Head of caudate nucleus (tissue), 42 donors: ENCODE measurements at regions not wholly inside any gene's neighbourhood (a gene's known extent, or its start where the extent isn't known, plus 50 kb on each side); places are given as distances from the start of the nearest gene placed in this dataset.
"Not testable (repeated sequence)": the region's sequence is repeated elsewhere in the genome, so short reads cannot be mapped to it uniquely, and the experiment has no call there.

Source experiments
- DNase-seq, 42 donors: peaks; one replicate each; pipeline versions ENCODE4 v3.0.0 to v3.0.0-alpha.2; 2020 to 2021; ENCODE audit warnings: mixed read lengths in 7 of 42
- intact Hi-C: fragments of 100-400 bp; cut with DNase I; formaldehyde crosslinking; loops from one replicate; pipeline ENCODE4 v1.15.0; 2022

GRCh38 chr5:72694856-72695255 lies 121.6 kb upstream of the TNPO1 start:
- no peak for DNase-seq
- intact Hi-C loops = no loop called here

GRCh38 chr5:72693546-72694205 lies 122.8 kb upstream of the TNPO1 start:
- intact Hi-C loops = no loop called here
- DNase-seq = no peak

GRCh38 chr5:72692651-72693442 lies 123.6 kb upstream of the TNPO1 start:
- no peak for DNase-seq
- intact Hi-C loops = no loop called here

GRCh38 chr5:72692231-72692637 lies 124.2 kb upstream of the TNPO1 start:
- DNase-seq = no peak
- intact Hi-C loops = no loop called here

GRCh38 chr5:72691751-72692150 lies 124.7 kb upstream of the TNPO1 start:
- no peak for DNase-seq
- intact Hi-C loops = no loop called here

- intact Hi-C loops = no loop called here
- no peak for DNase-seq
Measured at GRCh38 chr5:72688916-72689315, 127.5 kb upstream of the TNPO1 start.

GRCh38 chr5:72687288-72687687 lies 129.2 kb upstream of the TNPO1 start:
- DNase-seq = no peak
- intact Hi-C loops = no loop called here

GRCh38 chr5:72682561-72682960 lies 133.9 kb upstream of the TNPO1 start:
- DNase-seq = no peak
- intact Hi-C loops = no loop called here

GRCh38 chr5:72681781-72682180 lies 134.7 kb upstream of the TNPO1 start:
- no peak for DNase-seq
- intact Hi-C loops = no loop called here

- no peak for DNase-seq
- intact Hi-C loops = no loop called here
Measured at GRCh38 chr5:72677447-72677846, 139.0 kb upstream of the TNPO1 start.

GRCh38 chr5:72676831-72677230 lies 139.6 kb upstream of the TNPO1 start:
- DNase-seq, intact Hi-C loops: not testable (repeated sequence)

GRCh38 chr5:72673623-72674022 lies 142.8 kb upstream of the TNPO1 start:
- intact Hi-C loops = no loop called here
- no peak for DNase-seq

- intact Hi-C loops = no loop called here
Measured at GRCh38 chr5:72673180-72673579, 143.3 kb upstream of the TNPO1 start.

GRCh38 chr5:72667708-72668107 lies 148.8 kb upstream of the TNPO1 start:
- DNase-seq = no peak
- intact Hi-C loops = no loop called here

More at GRCh38 chr5:72673180-72673579, 143.3 kb upstream of the TNPO1 start:
- DNase-seq = no peak

- no peak for DNase-seq
- intact Hi-C loops = no loop called here
Measured at GRCh38 chr5:72662936-72663335, 153.5 kb upstream of the TNPO1 start.

- intact Hi-C loops = no loop called here
- DNase-seq = no peak
Measured at GRCh38 chr5:72662305-72662704, 154.2 kb upstream of the TNPO1 start.

GRCh38 chr5:72661405-72661804 lies 154.2 kb upstream of the ZNF366 start:
- peak in 41 of 42 donors; percentile 22 to 89 (median 59) for DNase-seq
- intact Hi-C loops = no loop called here

GRCh38 chr5:72659726-72660125 lies 152.5 kb upstream of the ZNF366 start:
- no peak for DNase-seq
- intact Hi-C loops = no loop called here

GRCh38 chr5:72658761-72659540 lies 151.7 kb upstream of the ZNF366 start:
- intact Hi-C loops = no loop called here
- DNase-seq = no peak

GRCh38 chr5:72658161-72658560 lies 151.0 kb upstream of the ZNF366 start:
- DNase-seq = no peak
- intact Hi-C loops = no loop called here
